HCT116 (cell line): ENCODE measurements at regions not wholly inside any gene's neighbourhood (a gene's known extent, or its start where the extent isn't known, plus 50 kb on each side); places are given as distances from the start of the nearest gene placed in this dataset.

Experiments
- ATAC-seq: fragments of 200-7000 bp; cut with Tn5 transposase; 2 replicates; pipeline ENCODE4 v1.9.1; 2020; ENCODE audit warnings: mild to moderate bottlenecking, moderate library complexity
- BruUV-seq: library from RNA; stranded (reverse); fragments of 400-500 nt; replicated peaks from 2 replicates; lab custom pipeline; 2021; lab: Mats Ljungman, UMichigan
- CTCF ChIA-PET: fragments of 300-600 bp; sonication (Branson Sonifier 250); formaldehyde crosslinking; loops from one replicate; lab custom pipeline; 2021; ENCODE audit warnings: antibody characterized with exemption; lab: Charles Lee
- POLR2A ChIA-PET: fragments of 300-600, 350-600 bp; sonication (Branson Sonifier 250); formaldehyde crosslinking; loops from one replicate; lab custom pipeline; 2021; ENCODE audit warnings: antibody characterized with exemption; lab: Charles Lee
- RAD21 ChIA-PET, 2 experiments: fragments of 300-600 bp; sonication (Branson Sonifier 250); formaldehyde crosslinking; loops; one replicate each; lab custom pipeline; 2023; ENCODE audit warnings: low total read pairs in 2 of 2; ENCODE audit not compliant: uncharacterized antibody in 2 of 2, unreplicated experiment in 2 of 2, low non-redundant PET in 1 of 2; lab: Charles Lee
- DNase-seq: peaks from one replicate; pipeline ENCODE4 v3.0.0-alpha.2; 2010; ENCODE audit warnings: low read depth, low spot score
- H2AFZ ChIP-seq: fragments of 200-600 bp; shearing (Covaris generic), sonication (generic); 2 replicates; pipeline ENCODE4 v1.6.1; 2017; ENCODE audit warnings: low read depth, mixed run types, mixed read lengths, antibody characterized with exemption, low read length; ENCODE audit not compliant: poor library complexity, severe bottlenecking
- H3K27ac ChIP-seq: 2 replicates; pipeline ENCODE4 v1.5.1; 2012; ENCODE audit warnings: low read depth, low read length
- H3K27me3 ChIP-seq: fragments of 200-600 bp; sonication (generic); 2 replicates; pipeline ENCODE4 v1.6.1; 2016; ENCODE audit warnings: mixed run types, low read length, mixed read lengths; ENCODE audit not compliant: insufficient read depth
- H3K36me3 ChIP-seq, 2 experiments: fragments of 200-500 bp in 1 of 2; fragments of 200-600 bp in 1 of 2; sonication (Bioruptor generic) in 1 of 2; sonication (generic) in 1 of 2; 2 replicates each; pipeline versions ENCODE4 v1.5.1 to v1.6.1; 2014 to 2016; ENCODE audit warnings: low read length in 2 of 2, inconsistent platforms in 1 of 2, mixed read lengths in 1 of 2, mixed run types in 1 of 2; ENCODE audit not compliant: insufficient read depth in 2 of 2, control insufficient read depth in 1 of 2
- H3K4me1 ChIP-seq, 2 experiments: fragments of 200-600 bp in 1 of 2; sonication (generic) in 1 of 2; 2 replicates each; pipeline versions ENCODE4 v1.5.1 to v1.6.1; 2012 to 2017; ENCODE audit warnings: low read length in 2 of 2, inconsistent platforms in 1 of 2, mild to moderate bottlenecking in 1 of 2, mixed read lengths in 1 of 2, mixed run types in 1 of 2, moderate library complexity in 1 of 2; ENCODE audit not compliant: insufficient read depth in 2 of 2, control insufficient read depth in 1 of 2
- H3K4me2 ChIP-seq: fragments of 200-600 bp; sonication (generic); 2 replicates; pipeline ENCODE4 v1.6.1; 2017; ENCODE audit warnings: mixed run types, low read length, mixed read lengths
- H3K4me3 ChIP-seq, 2 experiments: fragments of 200-600 bp in 1 of 2; sonication (generic) in 1 of 2; replicated peaks in 1 of 2; 2 replicates each; pipeline ENCODE4 v1.5.1; 2011 to 2016; ENCODE audit warnings: low read length in 2 of 2, control low read depth in 1 of 2, low read depth in 1 of 2, mild to moderate bottlenecking in 1 of 2, mixed read lengths in 1 of 2, mixed run types in 1 of 2
- H3K79me2 ChIP-seq: fragments of 200-600 bp; sonication (generic); 2 replicates; pipeline ENCODE4 v1.6.1; 2017; ENCODE audit warnings: mild to moderate bottlenecking, mixed run types, low read length, moderate library complexity, mixed read lengths; ENCODE audit not compliant: insufficient read depth
- H3K9ac ChIP-seq: fragments of 200-600 bp; sonication (generic); 2 replicates; pipeline ENCODE4 v1.6.1; 2016; ENCODE audit warnings: low read length, mixed read lengths
- H3K9me2 ChIP-seq: fragments of 200-600 bp; sonication (generic), shearing (Covaris generic); 2 replicates; pipeline ENCODE4 v1.6.1; 2017; ENCODE audit warnings: mixed run types, mild to moderate bottlenecking, moderate library complexity; ENCODE audit not compliant: insufficient read depth
- H3K9me3 ChIP-seq, 2 experiments: fragments of 200-500 bp in 1 of 2; fragments of 200-600 bp in 1 of 2; sonication (Bioruptor generic) in 1 of 2; sonication (generic) in 1 of 2; 2 replicates each; pipeline ENCODE4 v1.6.1; 2014 to 2017; ENCODE audit warnings: low read length in 2 of 2, mixed read lengths in 2 of 2, inconsistent platforms in 1 of 2, low read depth in 1 of 2, mild to moderate bottlenecking in 1 of 2, mixed run types in 1 of 2, moderate library complexity in 1 of 2; ENCODE audit not compliant: control insufficient read depth in 1 of 2, insufficient read depth in 1 of 2
- H4K20me1 ChIP-seq: fragments of 200-600 bp; sonication (generic), shearing (Covaris generic); 2 replicates; pipeline ENCODE4 v1.6.1; 2017; ENCODE audit warnings: mixed run types, mild to moderate bottlenecking, moderate library complexity; ENCODE audit not compliant: insufficient read depth
- CBX3 ChIP-seq: IDR thresholded peaks from 2 replicates; pipeline ENCODE4 v1.6.1; 2012; ENCODE audit warnings: low read depth
- CEBPB ChIP-seq: IDR thresholded peaks from 2 replicates; pipeline ENCODE4 v1.6.1; 2012; ENCODE audit warnings: low read depth
- CTCF ChIP-seq, 3 experiments: fragments of 200-600 bp in 1 of 3; sonication (generic) in 1 of 3; IDR thresholded peaks in 2 of 3; conservative IDR thresholded peaks in 1 of 3; 2 replicates each; pipeline ENCODE4 v1.5.1; 2012 to 2017; ENCODE audit warnings: low read depth in 2 of 3, low read length in 2 of 3, antibody characterized with exemption in 1 of 3, borderline replicate concordance in 1 of 3, control low read depth in 1 of 3, mild to moderate bottlenecking in 1 of 3, mixed read lengths in 1 of 3, mixed run types in 1 of 3, moderate library complexity in 1 of 3; ENCODE audit not compliant: insufficient read depth in 1 of 3
- EGR1 ChIP-seq: IDR thresholded peaks from 2 replicates; pipeline ENCODE4 v1.6.1; 2012; ENCODE audit warnings: low read depth
- ELF1 ChIP-seq: IDR thresholded peaks from 2 replicates; pipeline ENCODE4 v1.6.1; 2012; ENCODE audit warnings: low read depth, borderline replicate concordance
- EZH2phosphoT487 ChIP-seq: fragments of 200-600 bp; IDR thresholded peaks from 2 replicates; pipeline ENCODE4 v1.6.1; 2018; ENCODE audit warnings: antibody characterized with exemption, borderline replicate concordance
- FOSL1 ChIP-seq: IDR thresholded peaks from 2 replicates; pipeline ENCODE4 v1.6.1; 2012; ENCODE audit warnings: low read depth
- MAX ChIP-seq: IDR thresholded peaks from 2 replicates; pipeline ENCODE4 v1.6.1; 2012
- POLR2A ChIP-seq: IDR thresholded peaks from 2 replicates; pipeline ENCODE4 v1.7.0; 2011; ENCODE audit warnings: borderline replicate concordance; ENCODE audit not compliant: insufficient read depth, insufficient read length; ENCODE audit errors: extremely low read depth
- POLR2AphosphoS5 ChIP-seq: IDR thresholded peaks from 2 replicates; pipeline ENCODE4 v1.6.1; 2011; ENCODE audit warnings: mild to moderate bottlenecking, low read depth, low read length, moderate library complexity
- REST ChIP-seq: IDR thresholded peaks from 2 replicates; pipeline ENCODE4 v1.6.1; 2012; ENCODE audit warnings: low read depth
- SIN3A ChIP-seq: IDR thresholded peaks from 2 replicates; pipeline ENCODE4 v1.6.1; 2012; ENCODE audit warnings: low read depth
- SP1 ChIP-seq: IDR thresholded peaks from 2 replicates; pipeline ENCODE4 v1.6.1; 2012; ENCODE audit warnings: low read depth
- SRF ChIP-seq: IDR thresholded peaks from 2 replicates; pipeline ENCODE4 v1.6.1; 2012; ENCODE audit warnings: low read depth
- TCF7L2 ChIP-seq: IDR thresholded peaks from 2 replicates; pipeline ENCODE4 v1.7.0; 2011; ENCODE audit warnings: borderline replicate concordance, inconsistent platforms; ENCODE audit not compliant: insufficient read depth, insufficient read length; ENCODE audit errors: extremely low read depth
- YY1 ChIP-seq: IDR thresholded peaks from 2 replicates; pipeline ENCODE4 v1.6.1; 2011; ENCODE audit warnings: low read length, low read depth, moderate library complexity, mild to moderate bottlenecking; ENCODE audit not compliant: insufficient replicate concordance; ENCODE audit errors: extremely low read depth
- ZBTB33 ChIP-seq: IDR thresholded peaks from 2 replicates; pipeline ENCODE4 v1.6.1; 2011; ENCODE audit warnings: mild to moderate bottlenecking, low read length, moderate library complexity; ENCODE audit not compliant: insufficient replicate concordance; ENCODE audit errors: extremely low read depth
- ZFX ChIP-seq: fragments of 450-650 bp; IDR thresholded peaks from 2 replicates; pipeline ENCODE4 v1.6.1; 2017
- intact Hi-C: fragments of 100-400 bp; cut with micrococcal nuclease; formaldehyde crosslinking; loops from 2 replicates; pipeline ENCODE4 v1.10.0; 2022
- TF ChIP-seq, protein P1 (sequence below): IDR thresholded peaks from 2 replicates; pipeline ENCODE4 v1.6.1; 2012

DNA sequence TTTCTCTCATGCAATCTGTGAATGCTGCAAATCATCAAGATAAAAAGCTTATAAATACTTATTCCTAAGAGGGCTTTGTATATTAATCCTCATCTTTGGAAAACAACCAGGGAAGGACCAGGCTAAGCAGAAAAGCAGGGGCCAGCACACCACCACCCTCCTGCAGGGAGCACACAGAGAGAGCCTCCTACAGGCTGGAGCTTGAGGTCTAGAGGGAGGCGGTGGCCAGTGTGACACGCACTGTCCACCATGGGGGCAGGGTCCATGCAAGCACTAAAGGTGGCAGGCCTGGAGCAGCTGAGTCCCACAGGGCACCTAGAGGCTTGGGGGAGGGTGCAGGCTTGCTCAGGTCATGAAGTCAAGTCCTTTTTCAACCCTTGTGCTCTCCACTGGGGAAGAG is 236.9 kb downstream of the TACR3 start (continued):
- TF ChIP-seq MAX (no peak), SP1 (no peak)

DNA sequence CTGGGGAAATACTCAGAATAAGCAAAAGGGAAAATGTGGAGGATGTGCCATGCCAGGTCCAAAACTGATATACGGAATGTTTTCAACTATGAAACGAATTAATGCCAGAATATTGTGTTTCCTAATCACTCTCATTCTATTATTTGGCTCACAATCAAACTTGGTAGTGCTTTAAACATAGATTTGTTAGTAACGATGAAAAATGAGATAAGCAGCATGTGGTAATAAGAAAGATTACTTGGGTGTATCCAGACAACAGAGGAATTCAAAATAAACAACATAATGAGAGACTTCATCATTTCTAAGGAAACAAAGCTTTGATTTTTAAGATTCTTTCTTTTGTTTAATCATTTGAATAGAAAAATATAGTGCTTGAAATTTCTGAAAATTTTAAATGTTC is 237.3 kb downstream of the TACR3 start:
- Histone ChIP-seq H3K9me3 (no peaks in the 10 kb centered on the region), H3K27ac (no peak overlapping the region), H4K20me1 (no peaks in the 10 kb centered on the region), H3K4me2 (no peak overlapping the region), H2AFZ (no peak overlapping the region), H3K9me2 (no peaks in the 10 kb centered on the region), H3K9ac (no peak overlapping the region), H3K36me3 (no peaks in the 10 kb centered on the region), H3K4me1 (no peaks in the 10 kb centered on the region), H3K4me3 (no peak overlapping the region), H3K79me2 (no peaks in the 10 kb centered on the region), H3K27me3 (no peaks in the 10 kb centered on the region)
- ChIA-PET CTCF (no interaction called here), RAD21 (no interaction called here), POLR2A (no interaction called here)
- no peak for DNase-seq
- intact Hi-C loops, result no loop called here
- ATAC-seq, result no peak
- BruUV-seq, result no TSS peak
- no peak for TF ChIP-seq SRF
- no peak for TF ChIP-seq TCF7L2
- no peak for TF ChIP-seq CTCF (IDR thresholded peaks at IDR 0.05 in 2 of 3, conservative IDR thresholded peaks at IDR 0.05 in 1 of 3; ENCODE audit: borderline replicate concordance in 1 of 3, insufficient read depth in 1 of 3, low read depth in 2 of 3, low read length in 2 of 3)
- no peak for TF ChIP-seq POLR2A
- TF ChIP-seq, protein P1, sequence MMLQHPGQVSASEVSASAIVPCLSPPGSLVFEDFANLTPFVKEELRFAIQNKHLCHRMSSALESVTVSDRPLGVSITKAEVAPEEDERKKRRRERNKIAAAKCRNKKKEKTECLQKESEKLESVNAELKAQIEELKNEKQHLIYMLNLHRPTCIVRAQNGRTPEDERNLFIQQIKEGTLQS, result no peak
- TF ChIP-seq SIN3A, result no peak
- no peak for TF ChIP-seq CBX3
- TF ChIP-seq POLR2AphosphoS5, result no peak
- no peak for TF ChIP-seq EGR1
- no peak for TF ChIP-seq MAX
- TF ChIP-seq CEBPB, result no peak
- TF ChIP-seq ELF1, result no peak
- no peak for TF ChIP-seq REST
- TF ChIP-seq YY1, result no peak
- TF ChIP-seq SP1, result no peak
- TF ChIP-seq EZH2phosphoT487, result no peak
- TF ChIP-seq ZBTB33, result no peak
- no peak for TF ChIP-seq ZFX
- no peak for TF ChIP-seq FOSL1
